IMR-90 (cell line): ENCODE measurements at regions not wholly inside any gene's neighbourhood (a gene's known extent, or its start where the extent isn't known, plus 50 kb on each side); places are given as distances from the start of the nearest gene placed in this dataset.

ENCODE experiments used
- ATAC-seq: fragments of 200-7000 bp; cut with Tn5 transposase; 2 replicates; pipeline ENCODE4 v1.9.1; 2020; ENCODE audit warnings: low read depth, mild to moderate bottlenecking, moderate library complexity
- BruUV-seq: library from RNA; stranded (reverse); fragments of 400-500 nt; replicated peaks from 2 replicates; lab custom pipeline; 2021; lab: Mats Ljungman, UMichigan
- CTCF ChIA-PET: fragments of 300-600 bp; formaldehyde crosslinking; extraction: SDS; loops from one replicate; lab custom pipeline; 2021; ENCODE audit warnings: antibody characterized with exemption; lab: Yijun Ruan, JAX
- POLR2A ChIA-PET: fragments of 300-600 bp; sonication (Branson Sonifier 250); formaldehyde crosslinking; loops from one replicate; lab custom pipeline; 2022; ENCODE audit warnings: antibody characterized with exemption; ENCODE audit not compliant: unreplicated experiment; lab: Charles Lee
- DNase-seq: peaks from one replicate; pipeline ENCODE4 v3.0.0; 2013
- H2AFZ ChIP-seq: replicated peaks from 2 replicates; pipeline ENCODE3; 2013; ENCODE audit warnings: low read length, mild to moderate bottlenecking; ENCODE audit not compliant: poor library complexity
- H2AK5ac ChIP-seq: 2 replicates; pipeline ENCODE4 v1.6.1; 2013; ENCODE audit warnings: low read depth, low read length, inconsistent platforms
- H2AK9ac ChIP-seq: replicated peaks from 2 replicates; pipeline ENCODE3; 2013; ENCODE audit warnings: mild to moderate bottlenecking, low read depth, low read length, moderate library complexity; ENCODE audit not compliant: poor library complexity
- H2BK120ac ChIP-seq: 2 replicates; pipeline ENCODE4 v1.6.1; 2013; ENCODE audit warnings: low read depth, low read length, inconsistent platforms
- H2BK15ac ChIP-seq: 3 replicates; pipeline ENCODE4 v1.6.1; 2013; ENCODE audit warnings: low read depth, low read length, inconsistent platforms
- H2BK20ac ChIP-seq: 2 replicates; pipeline ENCODE4 v1.6.1; 2013; ENCODE audit warnings: low read depth, mild to moderate bottlenecking, inconsistent platforms, low read length, moderate library complexity
- H2BK5ac ChIP-seq: 2 replicates; pipeline ENCODE4 v1.6.1; 2013; ENCODE audit warnings: mild to moderate bottlenecking, low read depth, low read length, inconsistent platforms; ENCODE audit not compliant: poor library complexity, severe bottlenecking
- H3K14ac ChIP-seq: replicated peaks from 2 replicates; pipeline ENCODE4 v1.6.1; 2013; ENCODE audit warnings: low read depth, low read length, inconsistent platforms
- H3K18ac ChIP-seq: 2 replicates; pipeline ENCODE4 v1.6.1; 2013; ENCODE audit warnings: low read depth, low read length, control low read depth
- H3K23ac ChIP-seq: 2 replicates; pipeline ENCODE4 v1.6.1; 2013; ENCODE audit warnings: low read depth, low read length, inconsistent platforms
- H3K27ac ChIP-seq: 2 replicates; pipeline ENCODE4 v1.5.1; 2013; ENCODE audit warnings: mild to moderate bottlenecking, control low read depth, low read length; ENCODE audit not compliant: insufficient read depth
- H3K27me3 ChIP-seq: 2 replicates; pipeline ENCODE4 v1.6.1; 2013; ENCODE audit warnings: low read length; ENCODE audit not compliant: control insufficient read depth, insufficient read depth
- H3K36me3 ChIP-seq: 2 replicates; pipeline ENCODE4 v1.6.1; 2013; ENCODE audit warnings: low read length, mixed read lengths; ENCODE audit not compliant: control insufficient read depth, insufficient read depth
- H3K4ac ChIP-seq: 2 replicates; pipeline ENCODE4 v1.6.1; 2013; ENCODE audit warnings: low read depth, low read length, inconsistent platforms
- H3K4me1 ChIP-seq: 2 replicates; pipeline ENCODE4 v1.6.1; 2013; ENCODE audit warnings: low read length, mixed read lengths; ENCODE audit not compliant: control insufficient read depth, insufficient read depth
- H3K4me2 ChIP-seq: 2 replicates; pipeline ENCODE4 v1.6.1; 2013; ENCODE audit warnings: low read depth, mild to moderate bottlenecking, control low read depth, low read length, moderate library complexity
- H3K4me3 ChIP-seq: 2 replicates; pipeline ENCODE4 v1.5.1; 2013; ENCODE audit warnings: low read depth, mild to moderate bottlenecking, control low read depth, low read length, moderate library complexity; ENCODE audit not compliant: insufficient read depth
- H3K56ac ChIP-seq: 2 replicates; pipeline ENCODE4 v1.6.1; 2013; ENCODE audit warnings: low read length, inconsistent platforms; ENCODE audit not compliant: insufficient read depth; ENCODE audit errors: extremely low read depth
- H3K79me1 ChIP-seq, 2 experiments: 2 replicates each; pipeline ENCODE4 v1.6.1; 2013; ENCODE audit warnings: low read length in 2 of 2, inconsistent platforms in 1 of 2, low read depth in 1 of 2
- H3K9ac ChIP-seq: 2 replicates; pipeline ENCODE4 v1.6.1; 2013; ENCODE audit warnings: low read depth, low read length, control low read depth
- H3K9me1 ChIP-seq: 2 replicates; pipeline ENCODE4 v1.6.1; 2013; ENCODE audit warnings: low read length, inconsistent platforms; ENCODE audit not compliant: insufficient read depth
- H3K9me3 ChIP-seq: 2 replicates; pipeline ENCODE4 v1.6.1; 2013; ENCODE audit warnings: low read length; ENCODE audit not compliant: control insufficient read depth, insufficient read depth
- H4K20me1 ChIP-seq: 2 replicates; pipeline ENCODE4 v1.6.1; 2013; ENCODE audit warnings: low read length, inconsistent platforms; ENCODE audit not compliant: insufficient read depth
- H4K5ac ChIP-seq: 2 replicates; pipeline ENCODE4 v1.6.1; 2013; ENCODE audit warnings: mild to moderate bottlenecking, low read depth, low read length, control low read depth
- H4K8ac ChIP-seq, 2 experiments: 2 replicates each; pipeline ENCODE4 v1.6.1; 2013; ENCODE audit warnings: low read depth in 2 of 2, low read length in 2 of 2, control low read depth in 1 of 2, inconsistent platforms in 1 of 2
- H4K91ac ChIP-seq: 2 replicates; pipeline ENCODE4 v1.6.1; 2013; ENCODE audit warnings: low read depth, low read length, inconsistent platforms; ENCODE audit not compliant: insufficient read depth
- MAFK ChIP-seq: IDR thresholded peaks from 2 replicates; pipeline ENCODE4 v1.6.1; 2012; ENCODE audit warnings: low read depth, low read length, improper control_type of control experiment
- SMC3 ChIP-seq: fragments of 150-350 bp; IDR thresholded peaks from 2 replicates; pipeline ENCODE4 v1.6.1; 2016; ENCODE audit warnings: low read depth, mild to moderate bottlenecking, antibody characterized with exemption, low read length, moderate library complexity
- WGBS, 2 experiments: methylation state at CpG; one replicate each; pipeline versions ENCODE4 v1.1.5 to v1.1.7; 2013; ENCODE audit warnings: missing lambda C conversion rate in 2 of 2; ENCODE audit not compliant: insufficient read length in 1 of 2; ENCODE audit errors: extremely low coverage in 2 of 2; 5-methylcytosine and 5-hydroxymethylcytosine counted together
- dilution Hi-C: fragments of 300-500 bp; cut with HindIII; formaldehyde crosslinking; loops from one replicate; pipeline ENCODE4 v1.14.3; 2018; ENCODE audit warnings: low sequenced_read_pairs; ENCODE audit not compliant: unreplicated experiment
- in situ Hi-C: fragments of 300-500 bp; cut with MboI; formaldehyde crosslinking; loops from 3 replicates; pipeline ENCODE4 v1.14.3; 2019; ENCODE audit warnings: low sequenced_read_pairs, inconsistent platforms, mixed read lengths
- intact Hi-C: fragments of 100-400 bp; cut with micrococcal nuclease; formaldehyde crosslinking; loops from 2 replicates; pipeline ENCODE4 v1.10.0; 2022

DNA sequence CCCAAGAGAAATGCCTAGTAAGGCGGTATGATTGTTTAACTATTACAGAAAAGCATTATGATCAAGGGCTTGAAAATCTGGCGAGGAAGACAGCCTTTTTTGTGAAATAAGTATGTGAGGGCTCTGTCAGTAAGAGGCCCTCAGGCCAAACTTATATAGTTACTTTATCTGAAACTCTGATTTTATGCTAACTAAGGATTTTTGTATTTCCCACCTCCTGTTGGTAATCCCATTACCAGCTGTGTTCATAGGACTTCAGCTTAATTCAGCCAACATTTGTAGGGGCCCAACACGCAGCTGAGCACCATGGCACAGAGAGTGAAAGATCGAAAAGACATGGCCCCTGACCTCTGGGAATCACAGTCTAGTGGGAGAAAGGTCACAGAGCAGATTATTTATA, 318.3 kb upstream of the WWC1 start:
- no peak overlapping the region for H3K9ac ChIP-seq
- no peak overlapping the region for H3K4me3 ChIP-seq
- POLR2A ChIA-PET = no interaction called here
- H4K5ac ChIP-seq = no peak overlapping the region
- no peak overlapping the region for H3K56ac ChIP-seq
- H3K9me3 ChIP-seq = no peaks in the 10 kb centered on the region
- H3K9me1 ChIP-seq = no peaks in the 10 kb centered on the region
- no peak overlapping the region for H4K91ac ChIP-seq
- DNase-seq = no peak
- no peak overlapping the region for H2BK20ac ChIP-seq
- no peak overlapping the region for H2BK5ac ChIP-seq
- H2AK5ac ChIP-seq = no peak overlapping the region
- dilution Hi-C loops = no loop called here
- H2AK9ac ChIP-seq = no peak overlapping the region
- CTCF ChIA-PET = no interaction called here
- TF ChIP-seq MAFK = peak; percentile 48; the same call in 1 of the 2 replicates
- TF ChIP-seq SMC3 = no peak
- no TSS peak for BruUV-seq
- in situ Hi-C loops = no loop called here
- no CpG with 5 or more reads among the region's 4 CpGs for WGBS, 2 experiments
- no peak overlapping the region for H4K8ac ChIP-seq
- H3K18ac ChIP-seq = no peak overlapping the region
- H3K27ac ChIP-seq = no peak overlapping the region
- no peak overlapping the region for H3K14ac ChIP-seq
- H3K4me2 ChIP-seq = no peak overlapping the region
- no peak overlapping the region for H3K23ac ChIP-seq
- no peak overlapping the region for H2BK120ac ChIP-seq
- H3K4me1 ChIP-seq = no peaks in the 10 kb centered on the region
- H2AFZ ChIP-seq = no peak overlapping the region
- H2BK15ac ChIP-seq = no peak overlapping the region
- no peaks in the 10 kb centered on the region for H4K20me1 ChIP-seq
- ATAC-seq = no peak
- intact Hi-C loops = no loop called here
- H3K4ac ChIP-seq = no peak overlapping the region
- no peaks in the 10 kb centered on the region for H3K36me3 ChIP-seq
- H3K79me1 ChIP-seq = no peaks in the 10 kb centered on the region
- H3K27me3 ChIP-seq = no peaks in the 10 kb centered on the region
